ENCODE measurements at regions not wholly inside any gene's neighbourhood (a gene's known extent, or its start where the extent isn't known, plus 50 kb on each side); places are given as distances from the start of the nearest gene placed in this dataset.

DNA sequence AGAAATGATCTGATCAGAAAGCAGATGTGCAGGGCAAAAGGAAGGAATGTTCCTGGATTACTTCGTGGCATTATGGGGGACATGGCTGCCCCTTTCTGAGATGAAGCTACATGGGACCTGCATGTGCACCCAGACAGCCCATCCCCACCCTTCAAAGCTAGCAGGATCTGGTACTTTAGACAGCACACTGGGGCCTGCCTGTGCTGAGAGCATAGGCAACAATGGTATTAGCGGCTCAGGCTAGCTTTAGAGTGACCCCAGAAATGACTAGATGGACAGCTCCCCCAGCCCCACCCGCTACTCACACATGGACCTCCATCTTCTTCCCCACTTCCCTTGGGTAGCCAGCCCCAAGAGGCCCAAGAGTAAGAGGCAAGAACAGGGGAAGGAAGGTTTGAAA, 61.5 kb upstream of the NFE2L2 start:
- TF ChIP-seq CTCF (IDR thresholded peaks at IDR 0.05) (no peak), REST (IDR thresholded peaks at IDR 0.05; ENCODE audit: insufficient read depth in 1 of 2, low read depth in 2 of 2, low read length in 1 of 2) (no peak), SIN3A (IDR thresholded peaks at IDR 0.05; ENCODE audit: borderline replicate concordance, insufficient read depth, low read depth, low read length) (no peak), POLR2AphosphoS5 (IDR thresholded peaks at IDR 0.05; ENCODE audit: low read depth, low read length) (no peak)
